Hematopoietic multipotent progenitor cell treated with erythropoietin and hydrocortisone succinate and interleukin-3 and kit ligand, for 17 days (in vitro differentiated cells): ENCODE measurements at regions not wholly inside any gene's neighbourhood (a gene's known extent, or its start where the extent isn't known, plus 50 kb on each side); places are given as distances from the start of the nearest gene placed in this dataset.

Experiments
- DNase-seq: peaks from one replicate; pipeline ENCODE4 v3.0.0-alpha.2; 2015; ENCODE audit warnings: low spot score

DNA sequence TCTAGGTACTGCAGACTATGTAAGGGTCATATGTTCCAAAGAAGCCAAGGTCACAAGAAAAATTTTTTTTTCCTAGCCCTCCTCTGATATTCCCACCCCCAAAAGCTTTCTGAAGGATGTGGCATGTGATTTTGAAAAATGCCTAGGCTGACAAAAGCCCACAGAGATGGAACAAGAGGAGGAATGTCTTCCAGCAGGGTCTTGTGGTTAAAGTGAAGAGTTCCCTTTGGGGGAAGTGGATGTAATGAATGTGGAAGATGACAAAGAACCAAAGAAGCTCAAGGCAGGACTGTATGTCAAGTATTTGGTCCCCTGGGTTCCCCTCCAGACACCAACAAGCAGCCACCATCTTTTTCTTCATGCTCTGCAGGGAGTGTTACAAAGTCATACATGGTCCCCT is 268.8 kb downstream of the BCOR start:
- DNase-seq: no peak

DNA sequence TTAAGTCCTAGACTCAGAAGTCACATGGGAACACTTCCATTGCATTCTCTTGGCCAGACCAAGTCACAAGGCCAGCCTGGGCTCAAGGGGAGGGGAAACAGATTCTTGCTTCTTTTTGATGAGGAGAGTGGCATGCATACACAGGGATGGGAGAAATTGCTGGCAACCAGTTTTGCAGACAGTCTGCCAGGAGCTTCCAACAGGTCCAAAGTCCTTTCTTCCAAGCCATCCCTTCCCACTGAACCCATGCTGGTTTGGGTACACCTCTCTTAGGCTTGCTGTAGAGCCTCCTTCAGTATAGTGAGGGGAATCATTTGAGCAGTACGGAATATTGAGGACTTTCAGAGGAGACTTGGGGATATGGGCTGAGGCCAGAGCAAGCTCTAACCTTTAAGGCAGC is 267.8 kb downstream of the BCOR start:
- DNase-seq: no peak

DNA sequence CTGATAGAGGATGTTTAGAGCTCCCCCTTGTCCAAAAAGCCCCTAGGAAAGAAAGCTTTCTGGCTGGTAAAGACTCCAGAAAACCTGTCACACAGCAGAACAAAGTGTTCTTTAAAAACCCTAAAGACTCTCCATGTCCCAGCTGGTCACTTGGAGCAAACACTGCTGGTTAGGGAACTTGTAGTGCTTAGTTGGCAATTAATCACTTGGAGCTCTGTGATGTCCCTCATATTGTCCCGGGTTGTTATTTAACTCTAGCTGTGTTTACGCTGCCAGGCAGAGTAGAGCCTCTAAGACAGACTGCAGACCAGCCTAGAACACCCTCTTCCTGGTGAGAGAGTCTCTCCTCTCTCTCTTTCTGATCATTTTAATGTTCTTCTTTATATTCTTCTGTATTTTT is 267.3 kb downstream of the BCOR start:
- DNase-seq: no peak

DNA sequence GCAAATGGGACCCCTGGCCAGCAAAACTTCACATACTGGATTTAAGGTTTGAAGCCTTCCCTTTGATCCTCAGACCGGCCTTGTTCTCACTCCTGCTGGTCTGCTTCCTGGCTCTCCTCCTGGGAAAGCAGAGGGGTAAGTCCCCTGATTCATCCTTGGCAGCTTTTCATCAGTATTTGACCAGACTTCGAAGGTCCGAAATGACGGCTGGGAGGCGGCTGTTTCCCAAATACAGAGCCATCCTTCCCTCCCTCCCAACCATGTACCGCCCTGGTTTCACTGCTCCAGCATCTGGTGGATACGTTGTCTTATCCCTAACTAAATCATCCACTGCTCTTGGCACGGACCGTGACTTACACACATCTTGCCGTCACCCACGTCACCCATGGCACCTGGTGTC is 265.5 kb downstream of the BCOR start:
- DNase-seq: no peak

DNA sequence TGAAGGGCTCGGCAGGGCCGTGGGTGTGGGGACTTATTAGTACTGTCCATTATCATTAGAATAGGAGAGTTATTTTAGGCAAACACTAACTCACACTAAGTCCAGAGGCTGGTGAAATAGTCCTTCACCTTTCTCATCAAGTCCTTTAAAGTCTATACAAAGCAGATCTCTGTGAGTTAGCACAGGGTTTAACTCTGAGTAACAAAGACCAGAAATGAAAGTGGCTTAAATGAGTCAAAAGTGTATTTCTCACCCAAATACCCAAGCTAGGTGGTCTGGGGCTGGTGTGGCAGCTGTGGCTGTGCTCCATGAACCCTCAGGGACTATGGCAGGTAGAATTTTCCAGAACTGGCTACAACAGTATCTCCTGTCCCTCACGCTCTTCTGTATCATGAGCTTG is 263.2 kb downstream of the BCOR start:
- DNase-seq: no peak

DNA sequence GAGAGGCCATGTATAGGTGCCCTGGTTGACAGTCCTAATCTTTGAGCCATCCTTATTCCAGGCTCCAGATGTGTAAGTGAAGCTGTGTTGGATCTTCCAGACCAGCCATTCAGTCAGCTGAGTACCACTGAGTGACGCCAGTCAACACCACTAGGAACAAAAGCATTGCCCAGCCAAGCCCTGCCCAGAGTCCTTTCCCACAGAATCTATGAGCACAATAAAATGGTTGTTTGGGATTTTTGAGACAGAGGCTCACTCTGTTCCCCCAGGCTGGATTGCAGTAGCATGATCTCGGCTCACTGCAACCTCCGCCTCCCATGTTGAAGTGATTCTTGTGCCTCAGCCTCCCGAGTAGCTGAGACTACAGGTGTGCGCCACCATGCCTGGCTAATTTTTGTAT is 262.5 kb downstream of the BCOR start:
- DNase-seq: no peak

DNA sequence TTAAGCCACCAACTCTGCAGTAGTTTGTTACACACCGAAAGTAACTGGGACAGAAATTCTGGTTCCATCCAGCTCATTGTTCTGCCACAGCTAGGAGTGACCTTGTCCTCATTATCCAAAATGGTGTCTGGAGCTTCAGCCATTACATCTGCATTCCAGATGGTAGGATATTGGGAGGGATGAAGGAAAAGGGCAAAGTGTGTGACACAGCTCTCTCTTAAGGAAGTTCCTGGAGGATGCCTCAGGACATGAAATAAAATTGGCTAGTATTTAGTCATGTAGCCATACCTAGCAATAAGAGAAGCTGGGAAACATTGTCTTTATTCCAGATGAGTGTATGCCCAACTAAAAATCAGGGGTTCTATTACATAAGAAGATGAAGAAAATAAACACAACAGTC is 262.0 kb downstream of the BCOR start:
- DNase-seq: no peak

DNA sequence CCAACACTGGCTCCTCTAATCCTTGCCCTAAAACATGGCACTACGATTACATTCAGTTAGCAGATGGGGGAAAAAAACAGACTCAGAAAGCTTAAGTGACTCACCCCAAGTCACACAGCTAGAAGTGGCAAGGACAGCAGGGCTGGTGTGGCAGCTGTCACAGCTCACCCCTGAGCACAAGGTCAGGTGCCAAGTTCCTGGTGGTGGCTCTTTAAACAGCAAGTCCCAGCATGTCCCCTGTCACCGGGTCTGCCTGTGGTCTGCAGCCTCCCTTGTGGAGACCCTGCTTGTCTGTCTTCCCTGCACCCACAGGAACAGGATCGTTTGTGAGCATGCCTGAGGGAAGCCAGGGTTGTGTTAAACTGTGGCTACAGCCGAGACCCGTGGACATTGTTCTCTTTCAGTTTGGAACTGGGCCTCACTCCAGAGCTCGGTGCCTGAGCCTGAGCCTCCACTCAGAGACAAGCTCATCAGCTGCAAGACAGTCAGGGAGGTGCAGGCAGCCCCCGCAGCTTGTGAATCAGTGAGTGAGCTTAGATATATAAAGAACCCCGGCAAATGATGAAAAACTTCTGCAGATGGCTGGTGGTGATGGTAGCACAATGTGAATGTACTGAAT is 260.8 kb downstream of the BCOR start:
- DNase-seq: no peak

DNA sequence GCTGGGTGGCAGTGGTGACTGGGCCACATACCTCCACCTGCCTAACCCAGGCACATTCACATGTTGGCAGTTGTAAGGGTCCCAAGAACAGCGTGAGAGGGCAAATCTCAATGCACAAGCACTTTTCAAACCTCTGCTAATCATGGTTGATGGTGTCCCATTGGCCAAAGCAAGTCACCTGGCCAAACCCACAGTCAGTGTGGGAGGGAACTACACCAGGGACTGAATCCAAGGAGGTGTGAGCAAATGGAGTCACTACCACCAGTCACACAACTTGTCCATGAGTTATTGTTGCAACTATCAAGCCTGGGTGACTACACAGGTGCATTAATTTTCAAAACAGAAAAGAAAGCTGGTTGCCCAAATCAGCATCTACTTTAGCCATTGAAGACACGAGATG is 260.1 kb downstream of the BCOR start:
- no peak for DNase-seq

DNA sequence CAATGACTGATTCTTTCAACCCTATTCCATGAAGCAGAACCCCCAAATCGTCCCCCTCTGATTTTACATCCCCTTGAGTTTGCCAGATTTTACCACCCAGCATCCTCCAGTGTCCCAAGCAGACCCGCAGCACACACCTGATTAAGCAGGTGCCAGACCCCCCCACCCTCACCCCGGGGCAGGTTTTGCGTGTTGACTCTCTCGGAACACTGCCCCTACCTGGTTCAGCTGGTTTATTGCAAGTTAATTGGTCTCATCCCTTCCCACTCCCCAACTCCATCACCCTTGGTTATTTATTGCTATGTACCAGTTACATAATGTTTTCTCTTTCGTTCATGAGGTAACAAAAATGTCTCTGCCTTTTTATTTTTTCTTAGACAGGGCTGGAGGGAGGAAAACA is 258.4 kb downstream of the BCOR start:
- no peak for DNase-seq

DNA sequence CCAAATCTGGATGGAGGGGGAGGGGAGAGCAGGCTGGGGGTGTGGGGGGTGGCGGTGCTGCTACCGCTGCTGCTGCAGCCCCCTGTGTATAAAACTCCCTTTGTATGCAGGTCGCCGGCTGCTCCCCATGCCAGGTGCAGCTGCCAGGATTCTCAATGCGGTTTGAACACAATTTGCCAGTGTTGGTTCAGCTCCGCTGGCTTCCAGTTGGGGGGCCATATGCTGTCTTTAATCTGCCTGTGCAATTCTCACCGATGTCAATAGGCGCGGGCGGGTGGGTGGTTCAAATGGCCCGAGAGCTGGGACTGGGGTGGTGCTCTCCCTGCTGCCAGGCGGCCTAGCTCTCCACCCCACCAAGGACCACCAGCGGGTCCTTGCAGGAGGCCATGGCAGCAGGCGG is 257.6 kb downstream of the BCOR start:
- DNase-seq: no peak

DNA sequence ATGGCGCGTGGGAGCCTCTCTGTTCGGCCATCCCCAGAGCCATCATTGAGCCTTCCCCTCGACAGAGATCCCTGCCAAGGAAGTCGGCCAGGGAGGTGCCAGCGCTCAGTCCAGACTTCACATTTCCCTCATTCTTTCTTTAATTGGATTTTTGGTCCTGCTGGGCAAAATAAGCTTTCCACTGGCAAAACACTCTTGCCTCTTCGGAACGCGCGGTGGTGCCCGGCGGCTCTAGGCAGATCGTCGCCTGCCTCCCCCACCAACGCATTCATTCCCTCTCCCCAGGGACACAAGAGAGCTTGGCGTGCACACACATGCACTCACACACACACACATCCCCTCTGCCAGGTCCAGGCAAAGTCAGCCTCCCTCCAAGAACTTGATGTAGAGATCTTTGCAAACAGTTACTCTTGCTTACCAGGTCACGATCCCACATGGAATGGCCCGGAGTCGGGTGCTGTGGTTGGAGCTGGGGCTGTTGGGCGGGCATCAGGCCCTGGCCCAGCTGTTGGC is 257.1 kb downstream of the BCOR start:
- DNase-seq: no peak

DNA sequence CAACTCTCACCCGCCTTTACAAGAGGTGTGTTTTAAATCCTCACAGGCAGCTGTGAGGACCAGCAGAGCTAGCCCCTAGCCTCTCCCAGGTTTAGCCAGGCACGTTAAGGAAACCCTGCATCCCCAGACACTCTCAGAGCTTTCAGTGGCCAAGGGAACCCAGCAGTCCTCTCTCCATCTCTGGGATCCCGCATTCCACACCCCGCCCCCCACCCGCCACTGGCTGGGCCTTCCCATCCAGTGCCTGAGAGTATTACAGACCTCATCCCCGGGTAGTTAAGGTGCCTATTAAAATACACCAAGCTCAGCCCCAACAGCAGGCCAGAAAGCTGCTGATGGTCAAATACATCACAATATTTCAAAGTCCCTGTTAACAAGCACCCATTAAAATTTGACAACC is 256.2 kb downstream of the BCOR start:
- DNase-seq: no peak

DNA sequence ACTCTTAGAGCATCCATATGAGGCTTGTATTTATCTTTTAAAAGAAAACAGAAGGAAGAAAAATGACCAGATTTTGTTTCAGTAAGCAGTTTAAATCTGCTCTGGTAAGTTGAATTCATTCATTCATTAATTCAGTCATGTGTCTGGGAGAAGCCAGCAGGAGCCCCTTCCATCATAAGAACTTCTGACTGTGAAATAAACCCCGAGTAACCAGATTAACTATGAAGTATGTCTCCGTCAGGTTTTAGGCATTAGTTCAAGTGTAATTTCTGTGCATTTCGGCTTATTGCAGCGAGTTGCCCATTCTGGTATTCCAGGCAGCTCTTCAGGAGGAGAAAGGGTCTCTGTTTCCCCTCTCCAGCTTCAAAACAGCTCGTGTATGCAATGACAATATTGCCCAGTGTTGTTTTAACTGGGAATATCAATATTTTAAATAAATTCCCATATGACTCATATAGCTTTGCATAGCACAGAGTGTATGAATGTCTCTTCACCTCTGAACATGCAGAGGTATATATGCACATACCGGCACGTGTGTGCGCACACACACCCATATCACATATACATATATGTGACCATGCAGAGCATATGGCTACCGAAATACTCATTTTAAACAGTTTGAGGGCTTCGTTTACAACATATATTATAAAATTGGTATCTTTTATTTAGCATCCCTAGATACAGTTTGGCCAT is 255.3 kb downstream of the BCOR start:
- no peak for DNase-seq

DNA sequence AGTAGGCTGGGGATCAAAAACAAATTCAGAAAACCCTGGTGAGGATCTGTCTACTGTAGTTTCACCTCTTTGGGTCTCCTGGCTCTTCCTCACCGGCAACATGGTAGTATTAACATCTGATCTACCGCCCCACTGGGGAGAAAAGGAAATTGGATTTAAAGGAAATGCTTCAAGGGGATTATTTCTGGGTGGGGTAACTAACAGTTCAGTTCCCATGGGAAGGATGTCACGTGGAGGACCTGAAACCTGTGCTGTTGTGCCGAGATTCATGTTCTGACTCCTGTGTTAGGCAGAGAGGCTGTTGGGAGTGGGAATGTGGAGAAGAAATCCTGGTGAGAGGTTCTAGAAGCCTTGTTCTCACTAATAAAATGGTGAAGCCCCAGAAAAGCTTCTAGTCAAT is 254.4 kb downstream of the BCOR start:
- no peak for DNase-seq

DNA sequence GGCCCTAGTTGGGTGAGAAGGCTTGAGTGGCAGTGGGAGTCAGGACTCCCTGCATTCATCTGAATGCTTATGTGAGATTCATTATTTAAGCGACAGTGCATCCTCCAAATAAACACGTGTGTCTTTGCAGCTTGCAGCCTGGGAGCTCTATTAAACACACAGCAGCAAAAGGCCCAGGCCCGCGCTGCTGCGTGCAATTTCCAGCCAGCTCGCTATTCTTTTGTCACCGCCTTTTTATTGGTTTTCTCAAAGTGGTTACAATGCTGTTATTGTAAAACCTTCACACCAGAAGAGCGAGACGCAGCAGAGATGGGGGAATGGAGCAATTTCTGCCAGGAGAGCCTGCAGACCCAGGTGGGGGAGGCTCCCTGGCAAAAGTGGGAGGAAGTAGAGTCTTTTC is 252.5 kb downstream of the BCOR start:
- DNase-seq: no peak

DNA sequence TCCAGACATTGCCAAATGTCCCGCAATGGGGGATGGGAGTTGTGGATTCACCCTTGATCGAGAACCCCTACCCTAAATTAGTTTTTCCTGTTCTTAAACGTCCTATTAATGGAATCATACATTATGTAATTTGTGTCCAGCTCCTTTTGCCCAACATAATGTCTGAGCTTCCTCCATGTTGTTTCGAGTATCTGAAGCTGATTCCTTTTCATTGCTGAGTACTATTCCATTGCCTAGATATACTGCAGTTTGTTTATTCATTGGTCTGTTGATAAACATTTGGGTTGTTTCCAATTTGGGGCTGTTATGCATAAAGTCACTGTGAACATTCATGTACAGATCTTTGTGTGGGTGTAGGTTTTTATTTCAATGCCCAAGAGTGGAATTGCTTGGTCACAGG is 251.3 kb downstream of the BCOR start:
- DNase-seq: no peak

DNA sequence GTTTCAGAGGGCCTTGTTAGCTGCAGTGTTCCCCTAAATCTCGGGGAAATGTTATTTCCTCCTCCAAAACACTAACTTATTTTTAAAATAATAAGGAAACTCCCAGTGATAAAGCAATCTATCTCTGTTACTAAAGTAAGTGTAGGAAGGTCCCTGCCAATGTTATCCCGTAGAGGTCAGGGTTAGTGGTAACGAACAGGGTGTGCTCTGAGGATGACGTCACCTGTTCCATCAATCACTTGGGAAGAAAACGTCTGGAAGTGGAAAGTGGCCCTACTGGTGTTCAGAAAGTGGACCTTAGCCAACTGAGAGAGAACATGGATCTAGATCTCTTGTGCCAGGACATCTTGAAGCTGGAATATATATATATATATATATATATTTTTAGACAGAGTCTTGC is 249.5 kb downstream of the BCOR start:
- no peak for DNase-seq

DNA sequence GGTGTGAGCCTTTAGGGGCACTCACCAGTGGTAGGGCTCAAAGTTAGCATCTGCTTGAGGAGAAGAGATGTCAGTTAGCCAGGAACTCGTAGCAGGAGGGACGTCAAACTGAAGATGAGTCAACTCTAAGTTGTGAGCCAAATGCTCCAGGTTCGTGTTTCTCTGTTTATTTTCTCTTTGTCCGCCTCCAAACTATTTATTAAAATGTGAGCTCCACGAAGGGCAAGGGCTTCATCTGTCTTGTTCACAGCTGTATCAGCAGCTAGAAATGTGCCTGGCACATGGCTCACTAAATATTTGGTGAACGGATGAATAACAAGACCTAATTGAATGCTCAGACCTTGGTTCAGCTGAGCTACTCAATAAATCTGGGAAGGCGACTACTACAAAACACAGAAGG is 248.9 kb downstream of the BCOR start:
- no peak for DNase-seq

DNA sequence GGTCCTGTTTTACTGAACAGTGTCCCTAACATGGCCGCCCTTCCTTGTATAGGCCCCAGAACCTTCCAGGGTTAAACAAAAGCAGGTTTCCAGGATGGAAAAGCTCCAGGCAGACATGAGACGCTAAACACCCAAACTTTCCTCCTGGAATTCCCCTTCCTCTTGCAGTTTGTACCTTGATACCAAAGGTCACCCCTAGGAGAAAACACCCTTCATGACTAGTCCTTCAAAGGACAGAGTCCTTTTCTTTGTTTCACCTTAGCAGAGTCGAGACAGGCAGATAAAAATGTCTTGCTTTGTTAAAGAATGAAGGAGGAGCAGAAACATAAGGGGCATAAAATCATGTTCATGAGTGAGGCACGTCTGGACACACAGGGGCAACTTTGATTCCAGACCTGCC is 247.5 kb downstream of the BCOR start:
- DNase-seq: no peak

DNA sequence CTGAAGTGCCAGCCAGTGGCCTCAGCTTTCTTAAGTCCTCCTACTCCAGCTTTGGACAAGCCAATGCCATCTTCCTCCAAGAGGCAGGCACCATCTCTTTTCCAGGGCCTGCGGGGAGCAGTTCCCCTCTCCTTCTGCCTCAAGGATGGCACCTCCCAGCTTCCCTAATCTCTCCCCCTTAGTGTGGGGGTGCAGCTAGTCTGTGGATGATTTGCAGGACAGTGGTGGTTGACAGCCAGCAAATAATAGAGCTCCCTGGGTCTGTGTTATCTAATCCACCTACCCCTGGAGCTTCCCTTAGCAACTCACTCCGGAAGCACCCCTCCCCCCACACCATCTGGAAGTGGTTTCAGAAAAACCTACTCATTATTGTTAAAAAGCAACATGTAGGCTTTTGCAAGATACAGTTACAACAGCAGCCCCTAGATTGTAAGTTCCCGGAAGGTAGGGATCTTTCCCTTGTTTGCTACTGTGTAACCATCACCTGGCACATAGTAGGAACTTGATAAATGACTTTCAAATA is 247.1 kb downstream of the BCOR start:
- no peak for DNase-seq

DNA sequence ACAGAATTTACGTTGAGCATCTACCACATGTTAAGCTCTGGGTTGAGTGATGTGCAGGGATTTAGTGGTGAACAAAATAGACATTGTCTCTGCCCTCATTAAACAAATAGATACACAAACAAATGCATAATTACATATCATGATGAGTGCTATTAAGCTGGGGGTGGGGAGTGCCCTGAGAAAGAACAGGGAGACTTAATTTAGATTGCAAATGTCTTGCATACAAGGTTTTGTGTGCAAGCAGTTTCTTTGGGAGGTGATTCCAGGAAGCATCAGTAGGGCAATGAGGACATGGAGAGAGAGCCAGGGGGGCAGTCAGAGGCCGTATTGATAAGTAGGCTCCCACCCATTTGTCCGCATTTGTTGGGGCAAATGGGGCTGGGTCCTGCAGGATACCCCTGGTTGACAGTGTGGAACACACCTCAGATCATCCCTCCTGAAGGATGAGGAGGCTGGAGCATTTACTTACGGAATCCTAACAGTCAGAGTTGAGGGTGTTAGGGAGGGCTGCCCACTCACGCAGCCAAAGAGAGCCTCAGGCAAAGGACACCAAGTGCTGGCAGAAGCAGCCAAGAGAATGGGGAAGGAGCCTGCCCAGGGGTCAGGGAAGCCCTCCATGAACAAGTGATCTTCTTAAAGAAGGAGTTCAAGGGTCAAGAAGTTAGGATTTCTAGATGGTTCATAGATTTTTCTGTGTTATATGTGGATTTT is 245.9 kb downstream of the BCOR start:
- no peak for DNase-seq

DNA sequence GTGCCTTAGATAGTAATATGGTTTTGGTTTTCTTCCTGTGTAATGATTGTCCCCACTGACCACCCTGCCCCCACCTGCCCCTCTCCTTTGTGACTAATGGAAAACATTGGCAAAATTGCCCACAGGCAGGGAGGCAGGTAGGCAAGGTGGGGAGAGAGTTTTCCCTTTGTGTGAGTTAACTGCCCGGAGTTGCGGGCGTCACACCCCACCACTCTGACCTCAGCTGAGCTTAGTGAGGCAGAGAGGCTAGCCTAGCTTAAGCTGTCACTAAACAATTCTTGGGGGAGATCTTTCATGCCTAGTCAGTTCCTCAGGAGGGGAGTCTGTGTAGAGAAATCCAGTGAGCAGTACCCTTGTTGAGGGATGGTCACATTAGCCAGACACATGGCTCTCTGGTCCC is 245.3 kb downstream of the BCOR start:
- no peak for DNase-seq
